OCI-LY1 (cell line): ENCODE measurements at regions not wholly inside any gene's neighbourhood (a gene's known extent, or its start where the extent isn't known, plus 50 kb on each side); places are given as distances from the start of the nearest gene placed in this dataset.

Source experiments
- EZH2 ChIP-seq: fragments of 200-600 bp; sonication (generic), shearing (Covaris generic); IDR thresholded peaks from 2 replicates; pipeline ENCODE4 v1.8.0; 2017; ENCODE audit warnings: borderline replicate concordance, mixed run types, mild to moderate bottlenecking, antibody characterized with exemption, low read length, moderate library complexity, mixed read lengths
- TF ChIP-seq, protein P1 (sequence below): fragments of 200-600 bp; sonication (generic), shearing (Covaris generic); IDR thresholded peaks from 2 replicates; pipeline ENCODE4 v1.5.1; 2017; ENCODE audit warnings: mild to moderate bottlenecking, antibody characterized with exemption, low read length, moderate library complexity, mixed read lengths

GRCh38 chr4:138958519-138958918, 57.1 kb upstream of the NOCT start:
- TF ChIP-seq, protein P1, sequence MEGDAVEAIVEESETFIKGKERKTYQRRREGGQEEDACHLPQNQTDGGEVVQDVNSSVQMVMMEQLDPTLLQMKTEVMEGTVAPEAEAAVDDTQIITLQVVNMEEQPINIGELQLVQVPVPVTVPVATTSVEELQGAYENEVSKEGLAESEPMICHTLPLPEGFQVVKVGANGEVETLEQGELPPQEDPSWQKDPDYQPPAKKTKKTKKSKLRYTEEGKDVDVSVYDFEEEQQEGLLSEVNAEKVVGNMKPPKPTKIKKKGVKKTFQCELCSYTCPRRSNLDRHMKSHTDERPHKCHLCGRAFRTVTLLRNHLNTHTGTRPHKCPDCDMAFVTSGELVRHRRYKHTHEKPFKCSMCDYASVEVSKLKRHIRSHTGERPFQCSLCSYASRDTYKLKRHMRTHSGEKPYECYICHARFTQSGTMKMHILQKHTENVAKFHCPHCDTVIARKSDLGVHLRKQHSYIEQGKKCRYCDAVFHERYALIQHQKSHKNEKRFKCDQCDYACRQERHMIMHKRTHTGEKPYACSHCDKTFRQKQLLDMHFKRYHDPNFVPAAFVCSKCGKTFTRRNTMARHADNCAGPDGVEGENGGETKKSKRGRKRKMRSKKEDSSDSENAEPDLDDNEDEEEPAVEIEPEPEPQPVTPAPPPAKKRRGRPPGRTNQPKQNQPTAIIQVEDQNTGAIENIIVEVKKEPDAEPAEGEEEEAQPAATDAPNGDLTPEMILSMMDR, result no peak
- TF ChIP-seq EZH2, result no peak
